GM20431 (cell line): ENCODE measurements at regions not wholly inside any gene's neighbourhood (a gene's known extent, or its start where the extent isn't known, plus 50 kb on each side); places are given as distances from the start of the nearest gene placed in this dataset.

Source experiments
- in situ Hi-C: fragments of 300-500 bp; cut with MseI, MboI; formaldehyde crosslinking; loops from one replicate; pipeline ENCODE4 v1.15.0; 2020; ENCODE audit warnings: low sequenced_read_pairs; ENCODE audit not compliant: unreplicated experiment

DNA sequence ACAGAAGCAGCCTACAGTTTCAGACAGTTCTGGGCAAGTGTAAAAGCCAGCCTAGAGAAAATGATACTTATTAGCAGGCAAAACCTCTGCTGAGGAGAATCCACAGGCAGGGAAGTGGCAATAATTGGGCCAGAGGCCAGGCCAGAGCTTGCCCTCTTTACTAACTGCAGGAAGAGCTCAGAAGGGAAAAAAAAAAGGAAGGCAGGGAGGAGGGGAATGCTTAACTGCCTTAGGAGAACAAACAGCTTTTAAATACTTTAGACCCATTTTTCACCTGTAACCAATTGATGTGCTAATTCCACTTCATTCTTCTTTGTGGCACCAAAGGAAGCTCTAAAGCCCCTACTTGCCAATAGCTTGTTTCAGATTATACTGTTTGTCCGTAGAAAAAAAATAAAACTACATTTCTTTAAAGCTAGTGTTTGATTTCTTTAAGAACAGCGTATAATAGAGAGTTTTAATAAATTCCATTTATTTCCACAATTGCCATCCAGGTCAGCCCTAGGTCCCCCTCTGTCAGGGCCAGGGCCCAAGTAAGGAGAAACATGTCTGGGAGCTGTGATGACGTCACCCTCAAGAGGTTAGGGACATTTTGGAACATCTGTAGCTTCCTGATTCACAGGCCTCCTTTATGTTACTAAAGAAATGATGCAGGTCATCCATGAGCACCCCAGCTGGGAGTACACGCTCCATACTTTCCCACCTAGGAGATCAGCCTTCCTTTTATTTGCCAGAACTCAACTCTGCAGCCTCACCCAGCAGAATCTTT is 384.3 kb downstream of the CDC5L start:
- in situ Hi-C loops: no loop called here

DNA sequence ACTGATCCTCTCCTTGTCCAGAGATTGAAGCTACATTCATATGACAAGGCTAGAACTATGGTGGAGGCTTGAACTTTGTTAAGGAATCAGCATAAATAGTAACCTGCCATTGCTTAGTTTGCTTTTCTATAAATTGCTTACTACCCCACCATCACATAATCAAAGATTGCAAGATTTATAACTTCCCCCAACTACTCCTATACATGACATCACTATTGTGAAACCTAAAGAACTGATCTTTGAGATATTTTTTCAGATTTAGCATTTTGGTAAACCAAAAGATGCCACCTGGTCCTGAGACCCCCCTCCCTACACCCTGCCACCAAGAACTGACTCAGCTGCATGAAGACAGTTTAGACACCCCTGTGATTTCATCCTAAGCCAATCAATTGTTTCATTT is 385.3 kb downstream of the CDC5L start:
- in situ Hi-C loops: no loop called here

DNA sequence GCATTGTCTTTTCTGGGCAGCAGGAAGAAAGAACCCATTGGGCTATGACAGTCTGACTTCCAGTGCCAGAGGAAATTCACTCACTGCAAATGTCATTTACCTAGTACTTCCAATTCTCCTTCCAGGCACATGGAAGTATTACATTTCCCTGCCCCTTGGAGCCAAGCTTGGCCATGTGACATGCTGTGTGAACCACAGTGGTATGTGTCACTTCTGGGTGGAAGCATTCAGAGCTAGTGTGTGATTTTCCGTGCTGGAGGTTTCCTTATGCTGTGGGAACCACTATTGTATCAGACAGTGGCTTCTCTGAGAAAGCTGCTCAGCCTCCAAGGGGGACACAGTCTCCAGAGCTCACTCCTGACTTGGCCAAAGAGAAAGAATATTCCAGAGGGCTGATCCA is 387.6 kb downstream of the CDC5L start:
- in situ Hi-C loops: no loop called here

DNA sequence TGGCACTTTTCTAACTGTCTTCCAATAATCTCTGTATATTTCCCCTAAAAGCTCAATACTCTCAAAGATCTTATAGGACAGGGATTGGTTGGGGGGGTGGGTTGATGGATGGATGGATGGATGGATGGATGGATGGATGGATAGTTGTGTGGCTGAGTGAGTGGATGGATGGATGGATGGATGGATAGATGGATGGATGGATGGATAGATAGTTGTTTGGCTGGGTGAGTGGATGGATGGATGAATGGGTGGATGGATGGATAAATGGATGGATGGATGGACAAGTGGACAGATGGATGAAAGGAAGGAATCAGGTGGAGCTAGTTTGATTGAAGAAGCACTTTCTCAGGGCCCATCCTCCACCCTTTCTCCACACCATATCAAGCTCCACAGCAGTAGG is 388.8 kb downstream of the CDC5L start:
- in situ Hi-C loops: no loop called here

DNA sequence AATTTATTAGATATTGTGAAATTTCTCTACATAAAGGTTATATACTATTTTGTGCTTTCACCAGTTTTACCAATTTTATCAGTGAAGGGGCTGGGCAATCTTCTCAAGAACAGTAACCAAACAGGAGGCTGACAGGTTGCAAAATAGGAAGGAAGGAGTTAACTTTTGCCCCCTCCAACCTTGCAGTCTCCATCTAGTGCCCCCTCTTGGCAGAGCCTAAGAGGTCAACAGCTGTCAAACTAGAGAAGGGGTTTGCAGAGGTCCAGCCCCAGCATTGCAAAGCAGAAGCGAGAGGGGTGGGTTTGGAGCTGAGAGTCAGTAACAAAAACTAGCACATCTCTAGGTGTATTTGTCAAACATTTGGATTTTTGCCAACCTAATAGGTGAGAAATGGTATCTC is 391.0 kb downstream of the CDC5L start:
- in situ Hi-C loops: no loop called here
